CD4-positive, alpha-beta T cell treated with Interleukin-21 for 1 hour (primary cell): ENCODE measurements at regions not wholly inside any gene's neighbourhood (a gene's known extent, or its start where the extent isn't known, plus 50 kb on each side); places are given as distances from the start of the nearest gene placed in this dataset.

Experiments
- DNase-seq: peaks from one replicate; pipeline ENCODE4 v3.0.0-alpha.2; 2020

DNA sequence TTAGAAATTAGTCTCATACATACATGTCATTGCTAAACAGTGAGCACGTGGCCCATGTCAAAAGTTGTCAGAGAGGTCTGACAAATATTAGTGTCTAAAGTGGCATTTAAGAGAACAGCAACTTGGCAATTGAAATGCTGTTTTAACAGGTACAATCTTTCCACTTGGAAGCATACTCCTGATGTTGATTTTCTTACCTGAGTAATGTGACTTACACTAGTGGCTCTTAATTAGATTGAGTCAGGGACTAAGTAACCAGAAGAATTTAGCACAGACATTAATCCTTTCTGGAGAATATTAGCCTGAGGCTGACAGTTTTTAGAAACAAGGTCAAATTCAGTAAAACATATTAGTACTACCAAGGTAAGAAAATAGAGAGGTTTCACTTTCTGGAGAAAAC, 357.0 kb upstream of the ZNF608 start:
- no peak for DNase-seq

DNA sequence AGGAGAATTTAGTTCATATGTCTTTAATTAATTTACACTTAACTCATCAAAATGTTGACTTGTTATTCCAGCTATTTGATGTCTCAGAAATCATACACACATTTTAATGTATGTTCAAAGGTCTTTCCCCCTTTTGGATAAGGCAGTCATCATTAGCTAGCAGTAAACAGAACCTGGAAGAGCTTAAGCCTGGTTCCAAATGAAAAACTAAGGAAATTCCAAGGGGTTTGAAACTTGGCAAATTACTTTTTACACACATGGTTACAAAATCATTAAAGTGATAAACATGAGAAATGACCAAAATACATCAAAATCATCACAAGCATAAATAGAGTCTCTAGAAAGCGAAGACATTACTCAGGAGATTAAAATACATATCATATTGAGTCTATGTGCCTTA, 359.8 kb upstream of the ZNF608 start:
- no peak for DNase-seq

DNA sequence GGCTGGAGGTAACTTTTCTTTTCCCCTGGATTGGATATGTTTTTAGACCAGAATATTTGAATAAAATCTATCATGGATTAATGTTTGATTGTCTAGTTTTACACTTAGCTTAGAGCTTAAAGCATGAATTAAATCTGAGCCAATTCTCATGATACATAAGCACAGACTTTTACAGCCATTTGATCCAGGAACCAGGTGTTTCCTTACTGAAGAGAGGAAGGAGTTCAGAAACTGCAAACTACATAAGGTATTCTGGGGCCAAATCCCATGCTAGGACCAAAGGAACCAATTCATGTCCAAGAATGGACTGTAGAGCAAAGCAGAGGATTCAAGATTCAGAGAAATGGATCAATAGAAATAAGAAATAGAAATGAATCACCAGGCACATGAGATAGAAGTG, 360.4 kb upstream of the ZNF608 start:
- no peak for DNase-seq

DNA sequence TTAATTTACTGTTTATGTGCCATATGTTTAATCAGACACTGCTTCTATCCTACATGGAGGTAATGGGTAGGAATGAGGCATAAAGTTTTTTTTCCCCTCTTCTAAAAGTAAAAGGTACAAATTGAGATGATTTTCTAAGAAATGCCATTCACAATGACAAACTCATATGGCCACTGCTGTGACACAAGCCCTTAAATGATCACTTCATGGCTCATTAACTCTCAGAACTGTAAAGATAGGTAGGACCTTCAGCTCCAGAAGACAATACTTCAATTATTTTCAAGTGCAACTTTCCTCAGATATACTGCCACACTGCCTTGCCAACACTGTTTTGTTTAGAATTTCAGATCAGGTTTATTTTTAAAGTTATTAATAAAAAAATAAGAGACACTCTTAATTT, 362.9 kb upstream of the ZNF608 start:
- no peak for DNase-seq

DNA sequence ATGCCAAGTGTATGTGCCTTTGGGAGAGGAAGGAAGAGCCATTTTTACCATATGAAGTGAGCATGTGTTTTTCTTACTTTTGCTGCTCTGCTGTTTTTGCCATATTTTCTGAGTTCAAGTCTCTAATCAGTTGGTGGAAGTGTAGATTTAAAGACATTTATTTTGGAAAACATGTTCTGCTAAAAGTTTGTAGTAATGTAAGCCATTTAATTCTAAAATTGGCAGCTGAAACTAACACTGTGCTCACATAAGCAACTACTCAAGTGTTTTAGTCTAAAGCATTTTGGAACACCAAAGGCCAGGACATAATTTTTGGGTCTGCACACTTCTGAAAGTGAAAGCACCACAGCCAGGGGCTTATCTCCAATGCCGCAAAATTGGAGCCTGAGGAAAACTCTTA, 363.4 kb upstream of the ZNF608 start:
- no peak for DNase-seq

DNA sequence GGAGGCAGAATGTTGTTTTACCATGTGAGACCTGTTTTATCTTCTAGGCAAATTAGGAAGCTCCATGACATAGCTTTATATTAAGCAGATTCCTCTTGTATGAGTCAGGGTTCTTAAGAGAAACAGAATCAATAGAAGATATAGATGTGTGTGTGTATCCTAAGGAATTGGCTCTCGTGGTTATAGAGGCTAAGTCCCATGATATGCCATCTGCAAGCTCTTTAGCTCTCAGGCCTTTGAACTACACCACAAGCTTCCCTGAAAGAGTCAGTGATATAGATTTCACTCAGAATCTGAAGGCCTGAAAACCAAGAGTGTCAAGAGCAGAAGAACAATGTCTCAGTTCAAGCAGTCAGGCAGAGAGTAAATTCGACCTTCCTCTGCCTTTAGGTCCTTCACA, 365.8 kb upstream of the ZNF608 start:
- no peak for DNase-seq

DNA sequence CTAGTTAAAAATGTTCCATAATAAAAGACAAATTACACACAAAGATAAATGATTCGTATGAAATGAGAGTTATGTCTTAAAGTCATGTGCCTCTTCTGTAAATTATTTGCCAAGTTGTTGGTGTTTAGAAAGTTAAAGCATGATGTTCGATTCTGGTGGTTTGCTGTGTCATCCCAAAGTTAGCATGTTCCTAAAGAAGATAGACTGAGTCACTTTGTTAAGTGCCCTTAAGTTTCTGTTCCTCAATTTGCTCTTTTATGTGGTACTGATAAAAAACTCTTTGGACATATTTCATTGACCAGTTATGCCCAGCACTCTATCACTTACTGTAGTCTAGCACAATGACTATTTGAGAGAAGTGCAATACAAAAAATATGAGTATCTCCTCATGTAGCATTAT, 366.9 kb upstream of the ZNF608 start:
- DNase-seq: no peak

DNA sequence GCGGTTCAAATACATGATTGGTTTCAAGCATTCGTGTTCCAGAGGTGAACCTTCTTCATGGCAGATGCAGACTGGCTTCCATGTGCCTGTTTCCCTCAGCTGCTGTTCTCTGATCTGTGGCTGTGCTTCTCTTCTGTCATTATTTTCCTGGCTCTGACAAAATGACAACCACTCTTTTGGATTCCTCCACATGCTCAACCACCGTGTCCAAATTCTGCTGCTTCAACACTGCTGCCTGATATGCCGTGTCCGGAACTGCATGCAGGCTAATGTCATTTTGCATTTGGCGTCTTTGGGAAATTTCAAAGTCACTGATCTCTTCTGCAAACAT, 368.7 kb upstream of the ZNF608 start:
- DNase-seq: no peak

DNA sequence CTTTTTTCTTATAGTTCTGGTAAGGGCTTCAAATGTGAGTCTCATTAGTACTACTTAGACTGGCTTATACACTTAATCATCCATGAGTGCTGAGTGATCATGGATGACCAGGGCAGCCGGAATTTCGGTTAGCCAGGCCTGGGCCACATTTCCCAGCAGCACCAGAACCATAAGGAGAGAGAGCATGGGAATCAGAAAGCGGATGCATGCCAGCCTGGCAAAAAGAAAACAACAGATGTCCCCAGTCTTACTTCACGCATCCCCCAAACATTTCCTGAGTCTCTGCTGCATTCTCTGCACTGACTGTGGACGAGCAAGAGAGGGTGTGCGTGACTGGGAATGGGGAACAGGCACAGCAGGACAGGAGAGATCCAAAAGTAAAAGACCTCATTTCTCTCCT, 371.1 kb upstream of the ZNF608 start:
- no peak for DNase-seq

DNA sequence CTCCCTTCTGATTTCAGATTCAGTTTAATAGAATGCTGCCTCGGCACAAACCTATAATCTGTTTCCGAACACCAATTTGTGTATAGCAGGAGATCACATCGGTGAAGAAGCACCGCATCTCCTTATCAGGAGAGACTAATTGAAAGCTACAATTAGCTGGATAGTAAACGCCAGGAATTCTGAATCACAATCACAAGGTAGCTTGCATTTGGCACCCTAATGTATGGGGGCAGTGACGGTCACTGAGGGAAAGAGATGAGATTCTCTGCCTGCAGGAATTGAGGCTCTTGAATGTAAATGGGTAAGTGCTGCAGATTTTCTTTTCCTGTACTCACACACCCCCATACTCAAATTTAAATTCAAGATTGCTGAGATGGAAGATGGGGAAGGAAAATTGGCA, 373.6 kb upstream of the ZNF608 start:
- DNase-seq: no peak

DNA sequence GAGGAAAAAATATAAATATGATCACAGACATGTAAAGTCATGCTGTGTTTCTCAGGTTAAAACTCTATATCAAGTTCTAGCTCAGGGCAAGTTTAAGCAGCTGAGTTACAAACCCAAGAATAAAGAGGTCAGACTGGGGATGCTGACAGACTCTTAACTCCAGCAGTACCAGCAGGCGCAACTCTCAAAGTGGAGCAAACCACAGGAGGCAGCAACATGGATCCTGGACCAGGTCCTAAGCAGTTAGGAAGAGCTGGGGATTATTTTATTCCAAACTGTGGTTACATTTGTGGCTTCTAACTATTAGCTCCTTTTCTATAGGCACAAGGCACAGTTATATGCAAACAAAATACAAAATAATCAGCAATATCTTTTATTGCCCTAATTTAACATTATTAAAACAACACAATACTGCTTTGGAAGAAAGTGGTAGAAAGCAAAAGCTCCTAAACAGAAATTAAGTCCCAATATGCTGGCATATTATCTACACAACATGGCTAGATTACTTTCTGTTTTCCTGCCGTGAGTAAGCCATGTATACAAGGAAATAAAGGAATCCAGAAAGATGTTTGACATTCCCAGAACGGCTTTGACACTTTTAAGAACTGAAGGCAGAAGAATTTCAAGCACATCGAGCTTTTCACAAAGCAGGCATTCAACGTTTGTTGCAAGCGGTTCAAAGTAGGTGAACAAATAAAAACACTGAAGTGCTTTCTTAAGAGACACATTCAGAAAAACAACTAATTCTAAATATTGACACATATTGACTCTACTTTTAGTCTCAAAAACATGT, 378.8 kb upstream of the ZNF608 start:
- no peak for DNase-seq

DNA sequence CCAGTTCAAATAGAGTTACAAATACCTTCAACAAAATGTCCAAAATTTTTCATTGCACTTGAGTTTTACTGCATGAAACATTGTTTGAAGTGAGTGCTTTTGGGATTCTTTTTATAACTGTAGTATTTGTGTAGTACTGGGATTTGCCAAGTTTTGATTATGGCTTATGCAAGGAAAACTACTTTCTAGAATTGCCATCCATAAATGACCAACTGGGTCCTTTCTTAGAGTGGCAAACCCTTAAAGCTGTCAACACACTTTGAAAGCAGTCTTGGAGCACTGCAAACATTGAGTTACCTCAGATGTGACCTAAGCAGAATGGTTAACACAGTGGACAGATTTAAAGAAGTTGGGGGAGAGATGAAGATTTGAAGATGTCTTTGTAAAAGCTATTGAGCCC, 379.6 kb upstream of the ZNF608 start:
- no peak for DNase-seq

DNA sequence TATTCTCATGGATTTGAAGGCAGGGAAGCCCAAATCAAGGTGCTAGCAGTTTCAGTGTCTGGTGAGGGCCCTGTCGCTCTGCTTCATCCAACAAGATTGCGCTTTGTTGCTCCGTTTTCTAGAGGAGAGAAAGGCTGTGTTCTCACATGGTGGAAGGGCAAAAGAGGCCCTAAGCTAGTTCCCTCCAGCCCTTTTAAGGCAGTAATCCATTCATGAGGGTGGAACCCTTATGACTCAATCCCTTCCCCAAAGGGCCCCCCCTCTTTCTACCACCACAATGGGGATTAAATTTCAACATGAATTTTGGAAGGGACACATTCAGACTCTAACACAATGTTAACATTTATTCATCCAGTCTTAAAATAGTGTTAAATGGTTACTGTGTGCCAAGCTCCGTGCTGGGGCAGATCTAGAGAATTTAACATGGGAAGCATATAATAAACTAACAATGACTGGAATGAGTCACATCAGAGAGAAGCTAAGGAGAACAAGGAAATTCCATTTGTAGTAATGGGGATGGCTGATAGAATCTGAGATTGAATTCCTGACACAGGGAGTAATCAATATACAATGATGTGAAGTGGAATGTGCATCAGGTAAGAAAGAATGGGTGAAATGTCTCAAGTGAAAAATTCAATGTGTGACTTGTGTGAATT, 382.8 kb upstream of the ZNF608 start:
- DNase-seq: no peak

DNA sequence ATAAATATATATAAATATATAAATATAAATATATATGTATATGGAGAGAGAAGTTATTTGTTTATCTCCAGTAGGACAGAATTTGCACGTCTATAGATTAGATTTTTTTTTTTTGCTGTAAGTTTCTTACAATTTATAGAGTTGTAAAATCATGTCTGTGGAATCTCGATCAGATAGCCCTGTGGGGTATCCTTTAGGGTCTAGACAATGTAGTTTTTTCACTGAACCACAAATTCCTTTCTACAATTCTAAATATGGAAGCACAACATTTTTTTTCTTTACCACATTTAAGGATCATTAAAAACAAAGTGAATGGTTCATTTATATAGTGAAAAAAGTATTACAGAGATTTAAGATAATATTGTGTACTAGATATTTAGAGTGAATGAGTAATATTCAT, 384.2 kb upstream of the ZNF608 start:
- DNase-seq: no peak

DNA sequence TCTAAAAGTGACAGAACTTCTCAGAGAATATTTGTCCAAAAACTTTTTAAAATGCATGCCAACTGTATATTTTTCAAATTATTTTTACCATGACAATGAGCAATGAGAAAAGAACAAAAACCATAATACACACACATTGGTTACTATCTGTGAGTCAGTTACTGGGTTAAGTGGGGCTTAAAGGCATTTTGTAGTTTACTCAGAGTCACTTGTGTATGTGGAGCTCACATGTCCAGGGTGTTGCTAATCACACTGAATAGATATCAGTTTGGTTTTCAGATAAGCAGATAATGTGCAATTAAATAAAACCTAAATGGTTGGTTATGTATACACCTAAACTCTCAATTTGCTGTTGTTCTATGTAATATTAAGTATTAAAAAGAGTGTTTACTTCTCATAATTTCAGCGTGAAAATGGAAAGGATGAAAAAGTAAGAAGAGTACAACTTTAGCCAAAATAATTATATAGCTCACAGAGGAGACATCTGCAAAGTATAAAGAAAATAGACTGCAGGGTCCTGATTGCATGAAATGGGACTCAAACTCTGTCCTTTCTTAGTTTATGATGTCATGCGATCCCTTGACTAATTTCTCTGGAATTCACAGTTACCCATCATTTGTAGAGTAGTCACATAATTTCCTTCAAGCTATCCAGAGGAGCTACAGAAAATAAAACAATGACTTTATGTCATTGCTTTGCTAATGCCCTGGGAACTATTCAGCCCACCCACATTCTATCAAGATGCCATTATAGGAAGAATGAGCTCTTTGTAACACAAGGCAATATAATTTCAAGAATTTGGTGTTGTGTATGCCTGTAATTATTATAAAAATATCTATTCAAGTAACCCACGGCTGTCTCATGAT, 388.0 kb upstream of the ZNF608 start:
- no peak for DNase-seq

DNA sequence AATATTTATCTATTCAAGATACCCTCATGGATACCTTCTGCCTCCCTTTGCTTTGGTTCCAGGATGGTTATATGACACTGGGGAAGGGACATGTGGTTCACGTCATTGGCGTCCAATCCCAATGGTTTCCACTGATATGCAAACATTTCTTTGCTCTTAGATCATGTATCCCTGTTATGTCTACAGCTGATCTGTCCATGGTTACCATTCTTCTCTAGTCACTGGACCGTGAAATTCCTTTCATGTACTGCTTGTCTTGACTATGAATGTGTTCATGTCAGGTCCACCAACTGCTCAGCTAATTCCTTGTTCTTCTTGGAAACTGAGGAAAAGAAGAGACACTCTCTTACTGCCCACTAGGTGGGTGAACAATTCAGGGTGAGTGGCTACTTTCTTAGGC, 391.1 kb upstream of the ZNF608 start:
- no peak for DNase-seq

DNA sequence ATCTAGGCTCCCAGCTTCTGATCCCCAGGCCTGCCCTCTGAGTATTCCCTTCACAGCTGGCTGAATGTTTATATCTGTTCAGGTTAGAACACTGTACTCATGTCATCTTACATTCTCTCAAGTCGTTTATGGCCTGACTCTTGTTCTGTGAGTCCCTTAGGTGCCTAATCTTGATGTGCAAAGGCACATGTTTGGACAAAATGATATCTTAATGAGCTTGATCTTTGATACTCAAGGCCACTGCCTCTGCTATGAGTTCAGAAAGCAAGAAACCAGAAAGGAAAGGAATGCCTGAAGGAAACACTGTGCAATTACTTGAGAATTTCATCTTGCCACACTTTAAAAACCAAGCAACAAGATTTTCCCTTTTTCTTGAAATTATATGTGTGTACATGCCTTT, 391.8 kb upstream of the ZNF608 start:
- DNase-seq: no peak

DNA sequence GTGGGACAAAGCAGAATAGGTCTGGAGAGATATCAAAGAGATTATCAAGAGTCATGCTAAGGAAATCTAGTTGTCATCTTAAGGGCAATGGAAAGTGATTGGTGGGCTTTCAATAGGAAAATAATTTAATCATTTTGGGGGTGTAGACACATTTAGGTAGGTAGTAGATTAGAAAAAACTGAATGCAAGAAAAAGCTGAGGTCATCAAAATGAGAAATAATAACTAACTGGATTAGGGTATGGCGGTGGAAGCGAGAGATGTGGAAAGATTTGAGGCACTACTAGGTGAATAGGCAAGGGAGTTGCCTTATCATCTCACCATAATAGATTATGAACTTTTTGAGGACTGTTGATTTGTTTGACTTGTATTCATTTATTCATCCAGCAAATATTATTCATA, 393.2 kb upstream of the ZNF608 start:
- no peak for DNase-seq

DNA sequence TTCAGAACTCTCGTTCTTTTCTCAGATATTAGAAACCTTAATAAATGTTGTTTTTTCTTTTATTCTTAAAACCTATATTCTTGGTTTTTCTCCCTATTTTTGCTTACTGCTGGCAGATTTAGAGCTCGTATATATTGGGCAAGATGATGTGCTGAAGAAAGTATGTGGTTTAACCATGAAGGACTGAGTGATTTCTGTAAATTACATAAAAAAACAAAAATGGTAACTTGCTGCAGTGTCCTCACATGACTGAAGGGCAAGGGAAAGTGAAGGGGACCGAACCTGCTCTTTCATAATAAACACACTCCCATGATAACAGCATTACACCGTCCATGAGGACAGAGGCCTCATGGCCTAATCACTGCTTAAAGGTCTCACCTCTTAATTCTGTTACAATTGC, 393.8 kb upstream of the ZNF608 start:
- DNase-seq: no peak

DNA sequence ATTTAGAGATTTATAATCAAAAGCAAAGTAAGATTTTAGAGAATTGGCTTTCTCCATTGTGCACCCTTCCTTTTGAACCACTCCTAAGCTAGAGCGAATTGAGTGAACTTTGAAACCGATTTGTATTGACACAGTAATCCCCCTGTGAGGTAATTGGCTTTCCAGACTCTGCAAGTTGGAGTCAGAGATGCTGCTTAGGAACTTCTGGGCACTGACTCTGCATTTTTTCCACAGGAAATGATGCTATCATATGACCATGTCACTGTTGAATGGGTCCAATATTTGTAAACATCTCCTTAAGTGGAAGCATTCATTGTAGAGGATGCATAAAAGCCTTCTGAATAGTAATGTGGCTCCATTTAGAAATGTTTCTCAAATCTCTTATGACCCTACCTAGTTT, 394.4 kb upstream of the ZNF608 start:
- DNase-seq: no peak

DNA sequence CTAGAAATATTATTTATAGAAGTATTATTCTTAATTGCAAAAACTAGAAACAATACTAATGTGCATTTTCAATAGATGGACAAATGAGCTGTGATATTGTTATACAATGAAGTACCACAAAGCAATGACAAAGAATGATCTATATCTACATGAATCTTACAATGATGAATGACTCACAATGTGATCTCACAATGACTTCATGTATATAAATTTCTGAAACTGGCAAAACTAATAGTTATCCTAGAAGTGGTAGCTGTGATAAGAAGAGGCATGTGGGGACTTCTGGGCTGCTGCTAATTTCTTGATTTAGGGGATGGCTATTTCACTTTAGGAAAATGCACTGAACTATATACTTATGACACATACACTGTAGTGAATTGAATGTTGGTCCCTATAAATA, 396.0 kb upstream of the ZNF608 start:
- DNase-seq: no peak

DNA sequence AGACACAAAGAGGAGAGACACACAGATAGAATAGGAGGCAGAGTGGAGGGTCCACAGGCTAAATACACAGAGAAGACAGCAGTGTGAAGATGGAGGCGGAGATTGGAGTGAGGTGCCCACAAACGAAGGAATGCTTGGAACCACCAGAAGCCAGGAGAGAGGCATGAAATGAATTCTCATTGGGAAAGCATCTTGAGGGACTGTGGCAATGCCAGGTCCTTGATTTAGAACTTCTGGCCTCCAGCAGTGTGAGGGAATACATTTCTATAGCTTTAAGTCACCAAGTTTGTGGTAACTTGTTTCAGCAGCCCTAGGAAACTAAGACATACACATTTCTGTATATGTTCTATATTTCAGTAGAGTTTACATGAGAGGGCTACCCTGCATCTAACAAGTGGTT, 396.6 kb upstream of the ZNF608 start:
- DNase-seq: no peak

DNA sequence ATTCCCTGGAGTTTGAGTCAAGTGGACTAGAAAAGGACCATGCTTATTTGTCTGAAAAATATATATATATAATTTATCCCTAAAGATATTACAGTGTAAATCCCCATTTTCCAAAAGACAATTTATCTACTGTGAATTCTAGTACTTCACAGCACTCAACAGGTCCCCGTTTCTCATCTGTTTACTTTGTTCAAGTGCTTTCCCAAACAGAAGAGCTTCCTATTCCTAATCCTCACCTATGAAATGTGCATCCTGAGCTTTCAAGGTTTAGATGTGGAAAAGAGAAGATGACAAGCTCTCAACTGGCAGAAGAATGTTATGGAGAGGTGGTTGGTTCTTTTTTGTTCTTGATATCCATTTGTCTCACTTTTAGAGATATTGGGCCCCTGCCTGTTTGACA, 401.6 kb upstream of the ZNF608 start:
- DNase-seq: no peak

DNA sequence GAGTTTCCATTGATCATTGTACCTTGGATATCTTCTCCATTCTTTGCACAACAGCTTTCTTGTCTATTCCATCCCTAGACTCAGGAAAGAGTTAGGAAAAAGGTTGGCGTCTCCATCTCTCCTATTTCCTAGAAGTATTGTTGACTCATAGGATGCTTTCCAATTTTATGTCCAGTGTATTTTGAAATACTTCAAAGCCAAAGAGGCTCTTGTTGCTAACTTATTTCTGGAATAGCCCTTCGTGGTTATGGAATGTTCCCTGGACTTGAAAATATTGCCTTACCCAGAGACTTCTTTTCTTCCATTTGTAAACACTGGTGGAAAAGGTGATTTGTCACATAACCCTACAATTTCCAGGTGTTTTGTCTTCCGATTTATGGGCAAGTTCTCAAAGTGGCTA, 402.3 kb upstream of the ZNF608 start:
- no peak for DNase-seq
